Mucosa of descending colon (tissue), 3 donors: ENCODE measurements at regions not wholly inside any gene's neighbourhood (a gene's known extent, or its start where the extent isn't known, plus 50 kb on each side); places are given as distances from the start of the nearest gene placed in this dataset.

Experiments
- ATAC-seq: fragments of 200-7000 bp; cut with Tn5 transposase; one replicate; pipeline ENCODE4 v1.9.1; 2020; ENCODE audit warnings: mild to moderate bottlenecking, moderate library complexity
- DNase-seq, 3 donors: peaks; one replicate each; pipeline ENCODE4 v3.0.0-alpha.2; 2020
- H3K36me3 ChIP-seq: fragments of 200-600 bp; one replicate; pipeline ENCODE4 v1.8.0; 2021; ENCODE audit warnings: low read depth, mild to moderate bottlenecking
- H3K4me1 ChIP-seq: fragments of 200-600 bp; one replicate; pipeline ENCODE4 v1.8.0; 2021; ENCODE audit warnings: low read depth, mild to moderate bottlenecking
- H3K4me3 ChIP-seq: fragments of 200-600 bp; one replicate; pipeline ENCODE4 v1.8.0; 2021; ENCODE audit warnings: mild to moderate bottlenecking
- H3K9me3 ChIP-seq: fragments of 200-600 bp; one replicate; pipeline ENCODE4 v1.8.0; 2021; ENCODE audit warnings: mild to moderate bottlenecking
- intact Hi-C, 2 donors: fragments of 100-400 bp; cut with DNase I in 1 of 2; cut with micrococcal nuclease in 1 of 2; formaldehyde crosslinking; loops; one replicate each; pipeline versions ENCODE4 v1.11.0 to v1.11.1; 2022; cut with DNase I, micrococcal nuclease
- TF ChIP-seq, protein P1 (sequence below): fragments of 200-600 bp; IDR thresholded peaks from one replicate; pipeline ENCODE4 v1.8.0; 2022; ENCODE audit warnings: antibody characterized with exemption, mild to moderate bottlenecking
- donor health status: DM: no; HTN: no; CAD: no; lungs with moderate emphysema.
- donor health status: DM: no; HTN: no; CAD: no.
- donor health status: DM: no; HTN: yes; CAD: no.

DNA sequence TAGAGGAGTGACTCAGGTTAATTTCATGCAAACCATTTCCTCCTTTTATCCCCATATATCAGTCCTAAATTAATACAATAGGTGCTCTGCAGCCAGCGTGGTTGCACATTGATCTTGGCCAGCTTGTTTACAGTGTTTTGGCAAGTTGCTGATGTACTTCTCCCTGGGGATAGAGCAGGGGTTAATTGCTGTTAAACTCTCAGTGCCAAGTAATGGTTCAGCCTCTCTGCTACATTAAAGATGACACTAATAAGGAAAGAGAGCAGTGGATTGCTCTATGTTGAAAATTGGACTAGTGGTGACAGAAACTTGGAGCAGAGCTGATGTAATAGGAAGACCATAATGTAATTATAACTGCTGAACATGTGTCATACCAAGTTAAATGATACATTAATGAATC is 717.5 kb downstream of the RERGL start:
- ATAC-seq (no peak), DNase-seq (no peak)
- H3K4me3 ChIP-seq, result no peak overlapping the region
- H3K4me1 ChIP-seq, result no peaks in the 10 kb centered on the region
- peaks cover 4% of the 10 kb centered on the region for H3K9me3 ChIP-seq
- TF ChIP-seq, protein P1, sequence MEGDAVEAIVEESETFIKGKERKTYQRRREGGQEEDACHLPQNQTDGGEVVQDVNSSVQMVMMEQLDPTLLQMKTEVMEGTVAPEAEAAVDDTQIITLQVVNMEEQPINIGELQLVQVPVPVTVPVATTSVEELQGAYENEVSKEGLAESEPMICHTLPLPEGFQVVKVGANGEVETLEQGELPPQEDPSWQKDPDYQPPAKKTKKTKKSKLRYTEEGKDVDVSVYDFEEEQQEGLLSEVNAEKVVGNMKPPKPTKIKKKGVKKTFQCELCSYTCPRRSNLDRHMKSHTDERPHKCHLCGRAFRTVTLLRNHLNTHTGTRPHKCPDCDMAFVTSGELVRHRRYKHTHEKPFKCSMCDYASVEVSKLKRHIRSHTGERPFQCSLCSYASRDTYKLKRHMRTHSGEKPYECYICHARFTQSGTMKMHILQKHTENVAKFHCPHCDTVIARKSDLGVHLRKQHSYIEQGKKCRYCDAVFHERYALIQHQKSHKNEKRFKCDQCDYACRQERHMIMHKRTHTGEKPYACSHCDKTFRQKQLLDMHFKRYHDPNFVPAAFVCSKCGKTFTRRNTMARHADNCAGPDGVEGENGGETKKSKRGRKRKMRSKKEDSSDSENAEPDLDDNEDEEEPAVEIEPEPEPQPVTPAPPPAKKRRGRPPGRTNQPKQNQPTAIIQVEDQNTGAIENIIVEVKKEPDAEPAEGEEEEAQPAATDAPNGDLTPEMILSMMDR, result no peak
- no peaks in the 10 kb centered on the region for H3K36me3 ChIP-seq
- intact Hi-C loops, result no loop called here

DNA sequence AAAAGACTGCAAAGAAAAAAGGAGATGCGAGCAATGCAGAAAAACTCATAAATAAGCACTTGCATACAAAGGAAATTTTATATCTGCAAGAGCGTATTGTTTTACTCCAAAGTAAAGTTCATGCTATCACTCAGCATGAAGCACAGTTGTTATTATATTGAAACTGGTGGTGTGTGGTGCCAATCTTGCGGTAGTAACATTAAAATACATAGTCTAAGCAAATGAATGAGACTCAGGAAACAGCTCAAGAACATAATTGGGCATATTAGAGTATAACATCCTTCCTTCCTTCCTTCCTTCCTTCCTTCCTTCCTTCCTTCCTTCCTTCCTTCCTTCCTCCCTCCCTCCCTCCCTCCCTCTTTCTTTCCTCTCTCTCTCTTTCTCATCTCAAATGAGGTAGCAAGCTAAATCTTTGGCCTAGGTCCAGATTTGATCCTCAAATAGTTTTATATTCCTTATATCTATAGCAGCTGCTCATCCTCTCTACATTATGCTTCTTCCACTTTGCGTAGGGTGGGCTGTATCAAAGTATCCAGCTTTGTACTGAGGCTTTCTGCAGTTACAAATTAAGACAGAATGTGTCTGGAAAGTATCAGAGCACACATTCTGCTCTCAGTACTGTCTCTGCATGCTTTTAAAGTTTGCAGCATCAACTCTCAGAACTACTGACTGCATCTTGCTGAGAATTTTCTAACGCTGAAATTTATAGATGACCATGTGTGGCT is 718.3 kb downstream of the RERGL start:
- no peak overlapping the region for H3K4me3 ChIP-seq
- no peak for ATAC-seq
- intact Hi-C loops, result no loop called here
- H3K9me3 ChIP-seq, result peaks cover 4% of the 10 kb centered on the region
- no peaks in the 10 kb centered on the region for H3K36me3 ChIP-seq
- TF ChIP-seq, protein P1, result no peak
- DNase-seq, result no peak
- no peaks in the 10 kb centered on the region for H3K4me1 ChIP-seq

DNA sequence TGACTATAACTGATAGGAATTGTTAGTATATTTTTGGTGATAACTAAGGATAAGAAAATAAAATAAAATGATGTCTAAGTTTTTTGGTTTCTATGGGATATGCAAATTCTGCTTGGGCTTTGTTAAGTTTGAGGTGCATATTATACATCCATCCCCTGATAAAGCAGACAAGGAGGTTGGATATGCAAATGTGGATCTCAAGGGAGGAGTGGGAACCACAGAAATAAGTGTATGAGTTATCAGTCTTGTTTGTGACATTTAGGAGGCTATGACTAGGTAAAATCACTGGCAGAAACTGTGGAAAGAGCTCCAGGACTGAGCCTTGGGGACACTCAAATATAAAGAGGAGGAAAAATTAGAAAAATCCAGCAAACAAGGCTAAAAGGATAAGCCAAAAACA is 719.4 kb downstream of the RERGL start:
- H3K9me3 ChIP-seq, result peaks cover 4% of the 10 kb centered on the region
- DNase-seq (no peak), ATAC-seq (no peak)
- no peaks in the 10 kb centered on the region for H3K4me1 ChIP-seq
- H3K4me3 ChIP-seq, result no peak overlapping the region
- TF ChIP-seq, protein P1, result no peak
- H3K36me3 ChIP-seq, result no peaks in the 10 kb centered on the region
- intact Hi-C loops, result no loop called here

DNA sequence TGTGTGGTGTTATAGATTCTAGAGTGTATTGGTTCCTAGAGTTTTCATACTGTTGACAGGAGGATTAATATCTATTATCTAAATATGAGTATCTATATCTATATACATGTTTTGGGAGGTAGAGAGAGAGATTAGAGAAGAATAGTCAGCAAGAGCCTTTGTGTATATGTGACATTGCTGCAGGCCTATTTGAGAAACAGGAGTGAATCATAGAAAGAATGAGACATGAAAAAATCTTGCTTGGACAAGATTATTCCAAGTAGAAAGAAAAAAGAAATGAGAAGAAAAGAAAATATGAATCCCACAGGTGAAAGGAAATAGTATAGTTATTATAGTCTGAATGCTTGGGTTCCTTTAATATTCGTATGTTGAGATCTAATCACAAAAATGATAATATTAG is 720.4 kb downstream of the RERGL start:
- H3K4me3 ChIP-seq, result no peak overlapping the region
- intact Hi-C loops, result no loop called here
- TF ChIP-seq, protein P1, result no peak
- no peaks in the 10 kb centered on the region for H3K9me3 ChIP-seq
- DNase-seq, result no peak
- no peak for ATAC-seq
- H3K36me3 ChIP-seq, result no peaks in the 10 kb centered on the region
- no peaks in the 10 kb centered on the region for H3K4me1 ChIP-seq

DNA sequence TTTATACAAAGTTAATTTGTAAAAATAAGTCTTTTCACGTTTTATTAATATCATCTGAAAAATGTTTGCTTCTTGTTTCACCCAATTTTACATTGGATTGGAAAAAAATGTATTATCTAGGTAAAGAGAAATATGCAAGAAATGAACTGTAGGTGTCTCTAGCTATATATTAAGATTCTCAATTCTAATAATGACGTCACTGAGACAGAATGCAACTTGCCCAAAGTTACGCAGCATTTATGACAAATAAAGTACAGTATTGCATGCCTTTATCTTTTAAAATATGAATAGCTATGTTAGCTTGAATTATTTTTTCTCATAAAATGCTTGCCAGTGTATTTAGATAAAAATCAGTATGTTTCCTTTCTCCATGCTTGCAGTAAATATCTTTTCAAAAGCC is 728.8 kb downstream of the RERGL start:
- TF ChIP-seq, protein P1, result no peak
- no peaks in the 10 kb centered on the region for H3K4me1 ChIP-seq
- intact Hi-C loops, result no loop called here
- no peaks in the 10 kb centered on the region for H3K36me3 ChIP-seq
- DNase-seq (no peak), ATAC-seq (no peak)
- H3K4me3 ChIP-seq, result no peak overlapping the region
- peaks cover 8% of the 10 kb centered on the region for H3K9me3 ChIP-seq

DNA sequence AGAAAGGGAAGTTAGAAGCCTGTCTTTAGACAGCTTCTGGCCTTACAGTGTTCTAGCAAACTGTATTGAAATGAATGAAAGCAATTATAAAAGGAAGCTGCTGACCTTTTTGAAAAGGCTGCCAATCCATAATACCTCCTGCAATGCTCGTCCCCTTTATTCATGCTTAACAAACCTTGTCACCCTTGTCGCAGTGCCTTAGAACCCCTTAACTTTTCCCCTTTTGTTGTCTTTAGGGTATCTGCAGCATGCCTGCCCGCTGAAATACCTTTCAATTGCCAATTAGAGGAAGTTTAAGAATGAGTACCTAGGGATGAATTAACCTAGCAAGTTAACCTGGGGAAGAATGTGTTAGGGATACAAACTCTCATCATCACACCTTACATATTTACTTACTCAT is 731.2 kb downstream of the RERGL start:
- H3K4me1 ChIP-seq, result no peaks in the 10 kb centered on the region
- peaks cover 14% of the 10 kb centered on the region for H3K9me3 ChIP-seq
- H3K36me3 ChIP-seq, result no peaks in the 10 kb centered on the region
- ATAC-seq (no peak), DNase-seq (no peak)
- intact Hi-C loops, result no loop called here
- no peak overlapping the region for H3K4me3 ChIP-seq
- TF ChIP-seq, protein P1, result no peak
